GM12878 (cell line): ENCODE measurements at regions not wholly inside any gene's neighbourhood (a gene's known extent, or its start where the extent isn't known, plus 50 kb on each side); places are given as distances from the start of the nearest gene placed in this dataset.

Experiments
- ATF3 ChIP-seq: IDR thresholded peaks from 2 replicates; pipeline ENCODE4 v1.6.1; 2011; ENCODE audit warnings: low read depth, mild to moderate bottlenecking, low read length, moderate library complexity, borderline replicate concordance; ENCODE audit errors: extremely low read depth
- CBFB ChIP-seq: IDR thresholded peaks from 2 replicates; pipeline ENCODE4 v1.6.1; 2016; ENCODE audit warnings: antibody characterized with exemption, low read depth
- CTCF ChIP-seq, 3 experiments: IDR thresholded peaks in 2 of 3; conservative IDR thresholded peaks in 1 of 3; 2 replicates each; pipeline ENCODE4 v1.5.1; 2011; ENCODE audit warnings: low read depth in 3 of 3, low read length in 3 of 3, mild to moderate bottlenecking in 3 of 3, control low read depth in 2 of 3, moderate library complexity in 2 of 3, inconsistent platforms in 1 of 3, mixed read lengths in 1 of 3; ENCODE audit not compliant: control insufficient read depth in 2 of 3, insufficient read depth in 1 of 3; ENCODE audit errors: extremely low read depth in 1 of 3
- EED ChIP-seq: sonication (generic); IDR thresholded peaks from 2 replicates; pipeline ENCODE4 v1.6.1; 2016; ENCODE audit warnings: antibody characterized with exemption, low read depth
- FOXK2 ChIP-seq: fragments of 450-650 bp; IDR thresholded peaks from 2 replicates; pipeline ENCODE4 v1.6.1; 2017; ENCODE audit warnings: mild to moderate bottlenecking, moderate library complexity
- HDAC6 ChIP-seq: fragments of 200-600 bp; sonication (generic); IDR thresholded peaks from one replicate; pipeline ENCODE4 v1.8.0; 2017; ENCODE audit warnings: antibody characterized with exemption; ENCODE audit not compliant: unreplicated experiment
- MLLT1 ChIP-seq: fragments of 450-650 bp; IDR thresholded peaks from 2 replicates; pipeline ENCODE4 v1.6.1; 2016; ENCODE audit warnings: mild to moderate bottlenecking
- PKNOX1 ChIP-seq: fragments of 450-650 bp; IDR thresholded peaks from 2 replicates; pipeline ENCODE4 v1.6.1; 2016; ENCODE audit warnings: mild to moderate bottlenecking
- POLR2A ChIP-seq: IDR thresholded peaks from 2 replicates; pipeline ENCODE4 v1.6.1; 2011; ENCODE audit warnings: low read depth, mild to moderate bottlenecking, low read length
- RFX5 ChIP-seq: IDR thresholded peaks from 2 replicates; pipeline ENCODE4 v1.6.1; 2011; ENCODE audit warnings: low read depth, low read length, improper control_type of control experiment
- SREBF2 ChIP-seq: IDR thresholded peaks from 2 replicates; pipeline ENCODE4 v1.6.1; 2012; ENCODE audit warnings: mild to moderate bottlenecking, low read length
- SRF ChIP-seq, 2 experiments: IDR thresholded peaks; 2 replicates each; pipeline ENCODE4 v1.6.1; 2011; ENCODE audit warnings: low read depth in 2 of 2, low read length in 2 of 2, mild to moderate bottlenecking in 1 of 2, moderate library complexity in 1 of 2
- SUZ12 ChIP-seq: fragments of 200-600 bp; sonication (generic); IDR thresholded peaks from one replicate; pipeline ENCODE4 v1.6.1; 2018; ENCODE audit warnings: antibody characterized with exemption, mild to moderate bottlenecking; ENCODE audit not compliant: unreplicated experiment
- ZSCAN29 ChIP-seq: fragments of 450-650 bp; IDR thresholded peaks from 2 replicates; pipeline ENCODE4 v1.6.1; 2017; ENCODE audit warnings: mild to moderate bottlenecking, moderate library complexity

GRCh38 chr16:79740252-79740651 is 139.7 kb upstream of the MAF start:
- TF ChIP-seq ATF3 (no peak), SUZ12 (no peak), ZSCAN29 (no peak), HDAC6 (no peak), SRF (IDR thresholded peaks at IDR 0.05; ENCODE audit: low read depth in 2 of 2, low read length in 2 of 2) (no peak), CBFB (no peak), CTCF (IDR thresholded peaks at IDR 0.05 in 2 of 3, conservative IDR thresholded peaks at IDR 0.05 in 1 of 3; ENCODE audit: control insufficient read depth in 2 of 3, extremely low read depth in 1 of 3, insufficient read depth in 1 of 3, low read depth in 3 of 3, low read length in 3 of 3) (no peak), PKNOX1 (no peak), RFX5 (no peak), POLR2A (no peak), MLLT1 (no peak), EED (no peak), SREBF2 (no peak), FOXK2 (no peak)
